KG1 (cell line): ENCODE measurements at regions not wholly inside any gene's neighbourhood (a gene's known extent, or its start where the extent isn't known, plus 50 kb on each side); places are given as distances from the start of the nearest gene placed in this dataset.
"Not testable (repeated sequence)": the region's sequence is repeated elsewhere in the genome, so short reads cannot be mapped to it uniquely, and the experiment has no call there.

Experiments
- DNase-seq: peaks from one replicate; lab custom pipeline; 2025; lab: John Stamatoyannopoulos, UW

- DNase-seq, result no peak
Measured at GRCh38 chr12:25615119-25615518, 62.0 kb upstream of the LMNTD1 start.

GRCh38 chr12:25616286-25616685 lies 63.2 kb upstream of the LMNTD1 start:
- no peak for DNase-seq

- DNase-seq, result no peak
Measured at GRCh38 chr12:25617991-25618390, 64.9 kb upstream of the LMNTD1 start.

GRCh38 chr12:25623816-25624215 lies 70.7 kb upstream of the LMNTD1 start:
- DNase-seq, result no peak

GRCh38 chr12:25625146-25625545 lies 72.1 kb upstream of the LMNTD1 start:
- DNase-seq, result no peak

GRCh38 chr12:25629341-25629740 lies 76.3 kb upstream of the LMNTD1 start:
- no peak for DNase-seq

GRCh38 chr12:25630735-25631515 lies 77.8 kb upstream of the LMNTD1 start:
- DNase-seq, result not testable (repeated sequence)

- DNase-seq, result not testable (repeated sequence)
Measured at GRCh38 chr12:25633149-25633548, 80.1 kb upstream of the LMNTD1 start.

- no peak for DNase-seq
Measured at GRCh38 chr12:25637752-25638151, 84.7 kb upstream of the LMNTD1 start.

- no peak for DNase-seq
Measured at GRCh38 chr12:25639406-25639805, 86.3 kb upstream of the LMNTD1 start.

- DNase-seq, result no peak
Measured at GRCh38 chr12:25644979-25645378, 91.9 kb upstream of the LMNTD1 start.

GRCh38 chr12:25645427-25645826 lies 92.3 kb upstream of the LMNTD1 start:
- DNase-seq, result no peak

GRCh38 chr12:25651931-25652330 lies 98.8 kb upstream of the LMNTD1 start:
- no peak for DNase-seq

- DNase-seq, result no peak
Measured at GRCh38 chr12:25652371-25652770, 99.3 kb upstream of the LMNTD1 start.

- peak; percentile 36 for DNase-seq
Measured at GRCh38 chr12:25653487-25654175, 100.5 kb upstream of the LMNTD1 start.

- DNase-seq, result no peak
Measured at GRCh38 chr12:25655702-25656101, 102.6 kb upstream of the LMNTD1 start.

GRCh38 chr12:25659621-25660020 lies 106.5 kb upstream of the LMNTD1 start:
- no peak for DNase-seq

- no peak for DNase-seq
Measured at GRCh38 chr12:25670076-25671055, 117.3 kb upstream of the LMNTD1 start.

GRCh38 chr12:25675808-25676207 lies 122.7 kb upstream of the LMNTD1 start:
- DNase-seq, result no peak

- DNase-seq, result no peak
Measured at GRCh38 chr12:25677232-25677937, 124.3 kb upstream of the LMNTD1 start.

- DNase-seq, result no peak
Measured at GRCh38 chr12:25681580-25681979, 128.5 kb upstream of the LMNTD1 start.

- no peak for DNase-seq
Measured at GRCh38 chr12:25682421-25682820, 129.3 kb upstream of the LMNTD1 start.
